Lower leg skin (tissue), 3 donors: ENCODE measurements at regions not wholly inside any gene's neighbourhood (a gene's known extent, or its start where the extent isn't known, plus 50 kb on each side); places are given as distances from the start of the nearest gene placed in this dataset.

ENCODE experiments used
- POLR2A ChIP-seq, 2 donors: fragments of 450-650 bp; IDR thresholded peaks; one replicate each; pipeline ENCODE4 v1.6.1; 2016 to 2017; ENCODE audit warnings: antibody characterized with exemption in 2 of 2, mild to moderate bottlenecking in 1 of 2, moderate library complexity in 1 of 2
- TF ChIP-seq, protein P1 (sequence below), 3 donors: fragments of 450-650 bp; IDR thresholded peaks; one replicate each; pipeline ENCODE4 v1.5.1; 2016; ENCODE audit warnings: antibody characterized with exemption in 3 of 3, mild to moderate bottlenecking in 3 of 3, moderate library complexity in 2 of 3

DNA sequence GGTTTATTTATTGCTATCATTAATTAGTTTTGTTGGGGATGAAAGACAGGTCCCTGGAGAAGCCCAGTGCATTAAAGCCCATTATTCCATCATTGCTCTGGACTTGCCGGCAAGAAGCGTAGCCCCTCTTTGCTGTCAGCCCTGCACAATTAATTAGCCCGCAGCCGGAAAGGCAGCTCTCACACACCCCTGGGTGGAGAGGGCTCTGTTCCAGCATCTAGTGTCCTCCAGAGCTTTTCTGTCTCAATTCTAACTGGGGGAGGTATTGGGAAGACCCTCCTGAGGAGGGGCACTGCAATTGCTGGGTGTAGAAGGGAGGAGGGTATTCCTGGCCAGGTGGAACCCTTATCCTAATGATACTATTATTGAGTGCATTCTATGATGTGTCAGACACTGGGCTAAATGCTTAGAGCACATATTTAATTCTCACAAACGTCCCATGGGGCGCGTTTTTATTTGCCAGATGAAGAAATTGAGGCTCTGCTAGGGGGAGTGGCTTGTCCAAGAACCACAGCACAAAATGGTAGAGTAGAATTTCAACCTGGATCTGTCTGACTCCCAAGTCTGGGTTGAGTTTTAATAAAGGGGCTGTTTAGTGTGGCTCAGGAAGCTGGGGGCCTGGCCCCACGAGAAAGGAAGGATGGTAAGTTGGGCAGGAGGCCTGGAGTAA is 148.1 kb upstream of the PCBD1 start:
- TF ChIP-seq, protein P1, sequence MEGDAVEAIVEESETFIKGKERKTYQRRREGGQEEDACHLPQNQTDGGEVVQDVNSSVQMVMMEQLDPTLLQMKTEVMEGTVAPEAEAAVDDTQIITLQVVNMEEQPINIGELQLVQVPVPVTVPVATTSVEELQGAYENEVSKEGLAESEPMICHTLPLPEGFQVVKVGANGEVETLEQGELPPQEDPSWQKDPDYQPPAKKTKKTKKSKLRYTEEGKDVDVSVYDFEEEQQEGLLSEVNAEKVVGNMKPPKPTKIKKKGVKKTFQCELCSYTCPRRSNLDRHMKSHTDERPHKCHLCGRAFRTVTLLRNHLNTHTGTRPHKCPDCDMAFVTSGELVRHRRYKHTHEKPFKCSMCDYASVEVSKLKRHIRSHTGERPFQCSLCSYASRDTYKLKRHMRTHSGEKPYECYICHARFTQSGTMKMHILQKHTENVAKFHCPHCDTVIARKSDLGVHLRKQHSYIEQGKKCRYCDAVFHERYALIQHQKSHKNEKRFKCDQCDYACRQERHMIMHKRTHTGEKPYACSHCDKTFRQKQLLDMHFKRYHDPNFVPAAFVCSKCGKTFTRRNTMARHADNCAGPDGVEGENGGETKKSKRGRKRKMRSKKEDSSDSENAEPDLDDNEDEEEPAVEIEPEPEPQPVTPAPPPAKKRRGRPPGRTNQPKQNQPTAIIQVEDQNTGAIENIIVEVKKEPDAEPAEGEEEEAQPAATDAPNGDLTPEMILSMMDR (IDR thresholded peaks at IDR 0.05): no peak
- no peak for TF ChIP-seq POLR2A (IDR thresholded peaks at IDR 0.05)
